MM.1S (cell line): ENCODE measurements at regions not wholly inside any gene's neighbourhood (a gene's known extent, or its start where the extent isn't known, plus 50 kb on each side); places are given as distances from the start of the nearest gene placed in this dataset.

Experiments
- EZH2 ChIP-seq: fragments of 300-600 bp; sonication (generic); optimal IDR thresholded peaks from 2 replicates; pipeline ENCODE3; 2017; ENCODE audit warnings: low read depth, mild to moderate bottlenecking, antibody characterized with exemption, low read length, mixed read lengths
- TF ChIP-seq, protein P1 (sequence below): fragments of 300-600 bp; sonication (generic); IDR thresholded peaks from 2 replicates; pipeline ENCODE4 v1.5.1; 2016; ENCODE audit warnings: antibody characterized with exemption, low read length, mixed read lengths

DNA sequence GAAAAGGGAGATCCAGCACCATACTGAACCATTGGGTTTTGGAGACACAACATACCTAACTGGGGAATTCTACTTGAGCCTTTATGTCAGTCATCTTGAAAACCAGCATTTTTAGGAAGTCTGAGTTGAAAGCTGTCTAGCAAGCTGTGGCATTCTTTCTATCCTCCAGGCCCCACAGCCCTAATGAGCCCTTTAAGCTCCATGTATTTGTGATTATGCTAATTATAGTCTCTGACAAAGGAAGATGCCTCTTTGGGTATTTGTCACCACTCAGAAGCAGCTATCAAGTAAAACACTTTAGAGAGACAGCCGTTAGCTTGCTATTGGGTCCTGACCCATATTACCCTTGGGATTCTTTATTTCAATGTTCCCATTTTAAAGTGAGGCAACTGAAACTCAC lies 159.5 kb upstream of the MANEA start:
- TF ChIP-seq, protein P1, sequence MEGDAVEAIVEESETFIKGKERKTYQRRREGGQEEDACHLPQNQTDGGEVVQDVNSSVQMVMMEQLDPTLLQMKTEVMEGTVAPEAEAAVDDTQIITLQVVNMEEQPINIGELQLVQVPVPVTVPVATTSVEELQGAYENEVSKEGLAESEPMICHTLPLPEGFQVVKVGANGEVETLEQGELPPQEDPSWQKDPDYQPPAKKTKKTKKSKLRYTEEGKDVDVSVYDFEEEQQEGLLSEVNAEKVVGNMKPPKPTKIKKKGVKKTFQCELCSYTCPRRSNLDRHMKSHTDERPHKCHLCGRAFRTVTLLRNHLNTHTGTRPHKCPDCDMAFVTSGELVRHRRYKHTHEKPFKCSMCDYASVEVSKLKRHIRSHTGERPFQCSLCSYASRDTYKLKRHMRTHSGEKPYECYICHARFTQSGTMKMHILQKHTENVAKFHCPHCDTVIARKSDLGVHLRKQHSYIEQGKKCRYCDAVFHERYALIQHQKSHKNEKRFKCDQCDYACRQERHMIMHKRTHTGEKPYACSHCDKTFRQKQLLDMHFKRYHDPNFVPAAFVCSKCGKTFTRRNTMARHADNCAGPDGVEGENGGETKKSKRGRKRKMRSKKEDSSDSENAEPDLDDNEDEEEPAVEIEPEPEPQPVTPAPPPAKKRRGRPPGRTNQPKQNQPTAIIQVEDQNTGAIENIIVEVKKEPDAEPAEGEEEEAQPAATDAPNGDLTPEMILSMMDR, result no peak
- no peak for TF ChIP-seq EZH2
